ENCODE measurements at regions not wholly inside any gene's neighbourhood (a gene's known extent, or its start where the extent isn't known, plus 50 kb on each side); places are given as distances from the start of the nearest gene placed in this dataset.

- TF ChIP-seq CTCF (IDR thresholded peaks at IDR 0.05) (no peak), EP300 (IDR thresholded peaks at IDR 0.05) (no peak)
Measured at GRCh38 chr18:76564655-76565237, 69.7 kb upstream of the ZNF516 start.
